SW480 (cell line): ENCODE measurements at regions not wholly inside any gene's neighbourhood (a gene's known extent, or its start where the extent isn't known, plus 50 kb on each side); places are given as distances from the start of the nearest gene placed in this dataset.

Experiments used
- DNase-seq: peaks from one replicate; pipeline ENCODE4 v3.0.0-alpha.2; 2016; ENCODE audit warnings: low spot score

- DNase-seq, result no peak
Observed at GRCh38 chr16:11446566-11447119, 101.4 kb downstream of the RMI2 start.

DNA sequence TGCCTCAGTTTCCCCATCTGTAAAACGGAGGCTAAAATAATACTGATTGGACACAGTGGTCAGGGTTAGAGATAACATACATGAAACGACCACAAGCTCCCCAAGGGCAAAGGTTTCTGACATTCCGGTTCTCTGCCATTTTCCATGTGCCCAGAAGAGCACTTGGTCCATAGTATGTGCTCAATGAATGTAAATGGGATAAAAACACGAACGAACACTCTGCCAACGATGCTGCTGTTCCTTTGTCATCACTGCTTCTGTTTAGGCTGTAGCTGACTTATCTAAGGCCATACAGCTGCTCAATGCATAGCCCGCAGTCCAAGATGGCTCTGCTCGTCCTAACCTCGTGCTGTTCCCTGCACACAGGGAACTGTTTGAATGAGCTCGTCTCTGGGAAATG is 102.0 kb downstream of the RMI2 start:
- DNase-seq, result no peak

DNA sequence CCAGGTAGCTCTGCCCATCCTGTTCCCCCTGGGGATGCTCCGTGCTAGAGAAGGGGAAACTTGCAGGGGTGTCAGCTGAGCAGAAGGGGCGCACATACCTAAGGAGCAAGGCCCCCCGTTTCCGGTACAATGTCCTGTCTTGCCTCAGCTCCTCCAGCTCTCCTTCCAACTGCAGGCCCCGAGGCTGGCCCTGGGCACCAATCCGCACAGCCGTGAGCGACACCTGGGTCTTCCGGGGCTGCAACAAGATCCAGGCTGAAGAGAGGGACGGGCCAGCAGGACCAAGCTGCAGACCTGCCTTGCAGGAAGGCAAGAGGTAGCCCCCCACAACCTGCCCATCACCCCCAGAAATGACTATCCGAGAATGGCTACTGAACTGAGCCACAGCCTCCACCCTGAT is 102.6 kb downstream of the RMI2 start:
- no peak for DNase-seq

DNA sequence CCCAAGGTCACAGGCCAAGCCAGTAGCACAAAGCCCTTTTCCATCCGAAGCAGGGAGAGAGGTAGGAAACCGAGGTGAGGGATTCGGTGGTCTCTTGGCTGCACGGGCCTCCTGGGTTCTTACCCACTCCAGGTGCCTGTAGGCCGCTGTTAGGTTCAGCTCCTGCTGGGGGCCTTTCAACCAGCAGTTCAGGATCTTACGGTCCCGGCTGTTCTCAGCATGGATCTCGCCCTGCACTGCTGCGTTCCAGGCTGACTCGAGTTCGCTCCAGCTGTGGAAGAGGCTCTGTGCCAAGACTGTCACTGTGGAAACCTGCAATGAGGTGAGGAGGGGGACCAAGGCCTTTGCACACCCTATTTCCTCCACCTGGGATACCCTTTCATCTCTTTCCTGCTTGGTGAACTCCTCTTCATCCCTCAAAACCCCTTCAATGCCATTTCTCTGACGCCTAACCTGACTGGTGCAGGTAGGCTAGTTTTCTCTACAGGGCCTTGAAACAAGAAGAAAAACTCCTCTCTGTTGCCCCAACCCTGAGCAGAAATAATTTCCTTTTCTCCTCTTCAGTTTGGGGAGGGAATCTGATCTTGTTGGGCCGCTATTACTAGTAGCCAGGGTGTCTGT is 103.6 kb downstream of the RMI2 start:
- no peak for DNase-seq

DNA sequence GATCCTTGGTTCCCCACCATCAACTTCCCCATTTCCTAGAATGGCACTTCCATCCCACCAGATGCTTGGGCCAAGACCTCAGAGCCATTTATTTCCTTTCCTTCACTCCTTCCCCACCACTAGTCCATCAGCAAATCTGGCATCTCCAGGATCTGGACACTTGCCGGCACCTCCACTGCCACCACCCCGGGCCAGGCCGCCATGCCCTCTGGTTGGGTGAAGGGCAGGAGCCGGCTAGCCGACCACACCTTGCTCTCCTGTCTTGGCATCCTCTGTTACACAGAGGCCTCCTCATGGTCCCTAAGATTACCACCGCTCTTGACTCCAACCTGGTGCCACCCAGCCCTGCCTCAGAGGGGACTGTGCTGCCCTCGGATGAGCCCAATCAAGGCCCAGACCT is 104.5 kb downstream of the RMI2 start:
- DNase-seq, result no peak

DNA sequence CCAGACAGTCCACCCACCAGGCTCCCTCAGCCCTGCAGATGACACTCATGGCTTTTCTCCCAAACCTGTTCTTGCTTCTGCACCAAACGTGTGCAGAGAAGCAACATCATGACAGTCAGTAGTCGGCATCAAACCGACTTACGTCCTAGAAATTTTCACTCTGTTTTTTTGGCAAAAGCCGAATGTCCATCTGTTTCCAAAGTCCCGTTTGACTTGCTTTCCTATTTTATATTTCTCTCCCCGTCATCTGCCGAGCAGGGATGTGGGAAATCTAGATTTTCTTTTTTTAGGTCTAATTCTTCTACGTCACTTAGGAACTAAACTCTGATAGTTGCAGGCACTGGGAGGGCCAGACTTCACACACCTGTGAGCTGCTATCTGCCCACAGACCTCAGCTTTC is 104.9 kb downstream of the RMI2 start:
- DNase-seq, result no peak

GRCh38 chr16:11452298-11452697 is 107.0 kb downstream of the RMI2 start:
- DNase-seq, result no peak

DNA sequence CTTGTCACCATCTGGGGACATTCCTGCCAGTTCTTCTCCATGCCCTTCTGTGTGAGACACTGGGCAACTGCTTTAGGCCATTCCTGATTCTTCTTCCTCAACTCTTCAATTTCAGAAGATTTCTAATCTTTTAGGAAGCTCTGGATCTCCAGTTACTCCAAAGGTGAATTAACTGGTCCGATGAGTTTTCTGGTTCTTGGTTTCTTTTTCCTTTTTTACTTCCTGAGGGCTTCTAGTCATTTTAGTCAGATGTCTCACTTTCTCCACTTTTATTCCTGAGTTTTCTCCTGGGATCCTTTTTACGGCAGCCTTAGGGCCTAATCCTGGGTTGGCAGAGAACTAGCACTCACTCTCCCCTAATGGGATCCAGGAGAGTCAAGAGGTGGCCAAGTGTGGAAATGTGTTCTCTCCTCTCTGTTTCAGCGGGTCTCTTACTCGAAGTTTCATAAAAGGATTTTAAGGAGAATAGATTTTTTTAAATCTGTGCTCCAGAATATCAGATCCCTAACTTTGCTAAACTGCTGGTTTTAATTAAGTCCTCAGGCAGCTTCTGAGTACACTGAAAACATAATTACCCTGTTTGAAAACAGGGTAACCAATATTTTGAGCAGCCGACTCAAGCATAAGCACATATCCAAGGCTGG is 107.6 kb downstream of the RMI2 start:
- DNase-seq, result no peak

DNA sequence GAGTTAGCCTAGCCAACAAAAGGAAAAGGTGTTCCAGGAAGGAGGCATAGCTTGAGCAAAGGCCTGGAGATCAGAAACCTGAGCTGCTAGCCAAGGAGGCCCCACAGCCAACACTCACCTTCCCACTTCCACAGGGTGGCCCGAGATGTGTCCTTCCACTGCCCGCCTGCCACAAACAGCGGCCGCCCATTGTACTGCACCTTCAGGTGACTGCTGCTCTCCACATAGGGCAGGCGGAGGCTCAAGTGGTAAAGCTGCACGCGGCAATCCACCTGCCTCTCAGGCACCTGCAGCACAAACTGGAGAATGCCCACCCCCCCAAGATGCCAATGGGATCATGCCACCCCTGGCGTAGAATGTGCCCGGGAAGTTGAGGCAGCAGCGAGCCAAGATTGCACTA is 111.5 kb downstream of the RMI2 start:
- DNase-seq, result no peak

GRCh38 chr16:11459722-11460121 is 114.5 kb downstream of the RMI2 start:
- DNase-seq, result no peak

DNA sequence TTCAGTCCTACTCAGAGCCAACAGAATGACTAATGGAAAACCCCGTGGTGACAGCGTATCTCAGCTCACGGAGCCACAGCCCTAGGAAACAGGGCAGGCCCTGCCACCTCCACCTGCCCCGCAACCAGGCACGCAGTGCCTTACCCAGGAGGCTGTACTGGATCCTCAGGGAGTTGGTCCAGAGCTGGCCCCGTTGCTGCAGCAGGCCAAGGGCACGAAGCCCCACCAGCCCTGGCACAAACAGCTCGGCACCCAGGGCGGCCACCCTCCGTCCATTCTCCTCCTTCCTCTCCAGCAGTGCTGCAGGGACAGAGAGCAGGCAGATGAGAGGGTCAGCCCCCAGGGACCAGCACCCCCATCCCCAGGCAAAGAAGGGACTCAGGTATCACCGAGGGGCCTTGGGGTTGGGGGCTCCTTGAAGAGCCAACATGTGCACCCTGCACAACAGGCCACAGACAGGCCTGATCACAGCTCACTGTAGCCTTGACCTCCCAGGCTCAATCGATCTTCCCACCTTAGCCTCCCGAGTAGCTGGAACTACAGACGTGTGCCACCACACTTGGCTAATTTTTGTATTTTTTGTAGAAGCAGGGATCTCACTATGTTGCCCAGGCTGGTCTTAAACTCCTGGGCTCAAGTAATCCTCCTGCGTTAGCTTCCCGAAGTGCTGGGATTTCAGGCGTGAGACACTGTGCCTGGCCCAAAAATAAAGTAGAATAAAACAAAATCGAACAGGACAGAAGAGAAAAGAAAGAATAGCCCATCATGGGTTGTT is 115.7 kb downstream of the RMI2 start:
- DNase-seq, result no peak

GRCh38 chr16:11461595-11461990 is 116.3 kb downstream of the RMI2 start:
- no peak for DNase-seq

DNA sequence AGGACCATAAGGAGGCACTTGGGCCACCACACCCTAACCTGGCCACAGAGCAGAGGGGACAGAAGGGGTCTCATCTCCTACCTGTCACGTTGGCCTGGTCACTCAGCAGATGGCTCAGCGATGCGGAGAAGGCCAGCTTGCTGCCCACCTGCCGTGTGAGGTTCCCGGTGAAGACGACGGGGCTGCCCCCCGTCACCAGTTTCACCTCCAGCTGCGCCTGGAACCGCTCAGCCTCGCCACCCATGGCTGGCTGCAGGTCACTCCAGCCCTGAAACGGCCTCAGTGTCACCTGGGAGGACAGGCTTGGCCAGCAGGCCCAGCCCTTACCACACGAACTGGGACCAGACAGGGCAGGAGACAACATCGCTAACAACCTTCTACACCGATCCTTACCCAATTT is 116.8 kb downstream of the RMI2 start:
- no peak for DNase-seq

GRCh38 chr16:11462861-11463260 is 117.6 kb downstream of the RMI2 start:
- no peak for DNase-seq

GRCh38 chr16:11464241-11464640 is 119.0 kb downstream of the RMI2 start:
- no peak for DNase-seq

DNA sequence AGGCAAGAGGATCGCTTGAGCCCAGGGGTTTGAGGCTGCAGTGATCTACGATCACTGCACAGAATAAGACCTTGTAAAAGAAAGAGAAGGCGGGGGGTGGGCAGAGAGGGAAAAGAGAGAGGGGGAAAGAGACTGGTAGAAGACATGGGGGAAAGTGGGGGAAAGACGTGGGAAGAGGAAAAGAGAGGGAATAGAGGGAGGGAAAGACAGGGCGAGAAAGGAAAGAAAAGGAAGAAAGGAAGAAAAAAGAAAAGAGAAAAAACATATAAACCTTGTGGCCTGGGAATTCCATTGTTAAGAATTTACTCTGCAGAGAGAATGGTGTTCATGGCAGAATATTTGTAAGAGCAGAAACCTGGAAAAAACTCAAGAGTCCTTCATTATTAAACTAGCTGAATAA is 120.4 kb downstream of the RMI2 start:
- DNase-seq, result no peak

DNA sequence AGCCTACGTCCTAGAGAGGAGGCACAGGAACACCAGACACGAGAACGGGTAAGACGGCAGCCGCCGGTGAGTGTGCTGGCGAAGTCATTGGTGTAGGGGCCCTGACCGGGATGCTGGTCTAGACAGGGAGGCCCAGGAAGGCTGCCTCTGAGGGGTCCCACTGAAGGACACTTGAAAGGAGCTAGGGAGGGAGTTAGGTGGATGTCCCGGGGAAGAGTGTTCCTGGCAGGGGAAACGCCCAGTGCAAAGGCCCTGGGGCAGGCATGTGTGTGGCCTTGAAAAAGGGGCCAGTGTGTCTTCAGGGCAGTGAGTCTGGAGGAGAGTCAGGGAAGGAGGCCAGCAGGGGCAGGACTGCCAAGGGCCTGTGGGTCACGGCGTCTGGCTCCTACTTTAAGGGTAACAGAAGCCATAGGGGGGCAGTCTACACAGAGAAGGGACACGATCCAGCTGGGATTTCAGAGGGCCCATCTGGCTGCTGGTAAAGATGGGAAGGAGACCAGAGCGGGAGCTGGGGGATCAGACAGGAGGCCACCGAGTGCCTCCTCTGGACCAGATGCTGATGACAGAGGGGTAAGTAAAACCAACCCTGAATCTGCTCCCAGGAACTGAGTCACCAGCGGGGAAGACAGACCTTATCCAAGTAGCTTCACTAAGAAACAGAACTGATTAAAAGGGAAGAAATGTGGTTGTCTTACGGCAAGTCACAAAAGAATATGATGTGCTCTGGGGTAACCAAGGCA is 115.9 kb downstream of the LITAF start:
- DNase-seq, result no peak

DNA sequence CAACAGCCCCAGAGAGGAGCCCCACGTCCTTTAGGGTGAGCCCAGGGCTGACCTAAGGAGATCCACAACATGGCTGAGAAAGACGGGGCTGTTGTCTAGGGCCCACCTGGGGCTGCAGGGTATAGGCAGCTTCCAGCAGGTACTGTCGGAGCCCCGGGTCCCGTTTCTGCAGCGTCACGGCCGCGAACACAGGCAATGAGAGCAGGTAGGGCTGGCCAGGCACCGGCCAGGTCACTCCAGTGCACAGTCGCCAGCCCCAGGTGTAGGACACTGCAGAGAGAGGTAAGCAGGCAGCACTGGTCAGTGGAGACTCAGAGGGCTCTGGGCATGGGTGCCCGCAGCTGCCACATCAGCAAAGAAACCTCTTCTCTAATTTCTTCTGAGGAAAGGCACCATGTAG is 115.2 kb downstream of the LITAF start:
- no peak for DNase-seq

- DNase-seq, result no peak
Observed at GRCh38 chr16:11472410-11472809, 114.3 kb downstream of the LITAF start.

DNA sequence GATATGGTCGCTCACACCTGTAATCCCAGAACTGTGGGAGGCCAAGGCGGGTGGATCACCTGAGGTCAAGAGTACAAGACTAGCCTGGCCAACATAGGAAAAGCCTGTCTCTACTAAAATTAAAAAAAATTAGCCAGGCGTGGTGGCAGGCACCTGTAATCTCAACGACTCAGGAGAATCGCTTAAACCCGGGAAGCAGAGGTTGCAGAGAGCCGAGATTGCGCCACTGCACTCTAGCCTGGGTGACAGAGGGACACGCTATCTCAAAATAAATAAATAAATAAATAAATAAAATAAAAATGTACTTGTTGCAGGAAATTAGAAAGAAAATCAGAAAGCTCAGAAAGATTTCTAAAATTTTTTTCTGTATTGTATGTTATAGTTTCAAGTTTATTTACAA is 113.9 kb downstream of the LITAF start:
- DNase-seq, result no peak

DNA sequence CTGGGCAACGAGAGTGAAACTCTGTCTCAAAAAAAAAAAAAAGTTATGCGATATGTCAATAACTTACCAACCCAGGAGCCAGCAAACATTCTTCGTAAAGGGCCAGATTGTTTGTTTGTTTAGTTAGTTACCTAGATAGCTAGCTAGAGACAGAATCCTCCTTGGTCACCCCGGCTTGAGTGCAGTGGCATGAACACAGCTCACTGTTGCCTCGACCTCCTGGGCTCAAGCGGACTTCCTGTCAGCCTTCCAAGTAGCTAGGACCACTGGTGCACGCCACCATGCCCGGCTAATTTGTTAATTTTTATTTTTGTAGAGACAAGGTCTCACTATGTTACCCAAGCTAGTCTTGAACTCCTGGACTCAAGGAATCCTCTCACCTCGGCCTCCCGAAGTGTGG is 113.0 kb downstream of the LITAF start:
- DNase-seq, result no peak

- no peak for DNase-seq
Observed at GRCh38 chr16:11474617-11475291, 112.0 kb downstream of the LITAF start.
